ENCODE measurements at regions not wholly inside any gene's neighbourhood (a gene's known extent, or its start where the extent isn't known, plus 50 kb on each side); places are given as distances from the start of the nearest gene placed in this dataset.
"Not testable (repeated sequence)": the region's sequence is repeated elsewhere in the genome, so short reads cannot be mapped to it uniquely, and the experiment has no call there.

DNA sequence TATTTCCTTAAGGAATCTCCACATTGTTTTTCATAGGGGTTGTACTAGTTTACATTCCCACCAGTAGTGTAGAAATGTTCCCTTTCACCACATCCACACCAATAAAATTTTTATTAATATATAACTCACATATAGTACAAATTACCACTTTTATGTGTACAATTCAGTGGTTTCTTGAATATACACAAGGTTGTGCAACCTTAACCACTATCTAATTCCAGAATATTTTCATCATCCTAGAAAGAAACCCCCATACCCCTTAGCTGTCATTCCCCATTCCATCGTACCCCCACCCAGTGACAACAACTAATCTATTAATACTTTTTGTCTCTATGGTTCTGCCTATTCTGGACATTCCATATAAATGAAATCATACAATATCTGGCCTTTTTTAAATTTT is 108.3 kb upstream of the USP9X start:
- no peak overlapping the region for H3K4me3 Mint-ChIP-seq
- no peak overlapping the region for H3K27ac Mint-ChIP-seq
- H3K4me1 Mint-ChIP-seq = no peaks in the 10 kb centered on the region
- H3K27me3 Mint-ChIP-seq = peaks cover 2% of the 10 kb centered on the region
- H3K36me3 Mint-ChIP-seq (ENCODE audit: low read depth) = no peaks in the 10 kb centered on the region
- ChIA-PET POLR2A (no interaction called here), CTCF (no interaction called here)
- DNase-seq = no peak
- intact Hi-C loops (cut with micrococcal nuclease) = no loop called here
- peaks cover 3% of the 10 kb centered on the region for H3K9me3 Mint-ChIP-seq
- TF ChIP-seq CTCF (IDR thresholded peaks at IDR 0.05) = no peak
- ATAC-seq (ENCODE audit: low read depth) = no peak

- Mint-ChIP-seq H3K4me1 (no peaks in the 10 kb centered on the region), H3K27me3 (no peaks in the 10 kb centered on the region), H3K4me3 (no peak overlapping the region), H3K27ac (no peak overlapping the region), H3K9me3 (peaks cover 5% of the 10 kb centered on the region), H3K36me3 (ENCODE audit: low read depth) (no peaks in the 10 kb centered on the region)
- DNase-seq (no peak), ATAC-seq (ENCODE audit: low read depth) (no peak)
- intact Hi-C loops (cut with micrococcal nuclease) = no loop called here
- no peak for TF ChIP-seq CTCF (IDR thresholded peaks at IDR 0.05)
- POLR2A ChIA-PET = no interaction called here
- CTCF ChIA-PET = no interaction called here
Observed at GRCh38 chrX:40984962-40985361, 100.3 kb upstream of the USP9X start.

- H3K4me1 Mint-ChIP-seq = no peaks in the 10 kb centered on the region
- TF ChIP-seq CTCF (IDR thresholded peaks at IDR 0.05) = no peak
- no peak for ATAC-seq (ENCODE audit: low read depth)
- no peak for DNase-seq
- intact Hi-C loops (cut with micrococcal nuclease) = no loop called here
- H3K27ac Mint-ChIP-seq = no peak overlapping the region
- CTCF ChIA-PET = no interaction called here
- POLR2A ChIA-PET = no interaction called here
- no peak overlapping the region for H3K4me3 Mint-ChIP-seq
- H3K27me3 Mint-ChIP-seq = no peaks in the 10 kb centered on the region
- no peaks in the 10 kb centered on the region for H3K36me3 Mint-ChIP-seq (ENCODE audit: low read depth)
- peaks cover 5% of the 10 kb centered on the region for H3K9me3 Mint-ChIP-seq
Observed at GRCh38 chrX:40987413-40987812, 97.8 kb upstream of the USP9X start.

DNA sequence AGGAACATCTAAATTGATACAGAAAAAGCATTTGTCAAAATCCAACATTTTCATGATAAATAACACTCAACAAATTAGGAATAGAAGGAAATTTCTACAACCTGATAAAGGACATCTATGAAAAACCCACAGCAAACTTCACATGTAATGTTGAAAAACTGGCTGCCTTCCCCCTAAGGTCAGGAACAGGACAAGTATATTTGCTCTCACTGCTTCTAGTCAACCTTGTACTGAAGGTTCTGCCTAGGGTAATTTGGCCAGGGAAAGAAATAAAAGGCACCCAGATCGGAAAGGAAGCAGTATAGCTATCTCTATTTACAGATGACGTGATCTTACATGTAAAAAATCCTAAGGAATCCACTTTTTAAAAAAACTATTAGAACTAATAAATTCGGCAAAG is 97.1 kb upstream of the USP9X start:
- TF ChIP-seq CTCF (IDR thresholded peaks at IDR 0.05) = no peak
- ChIA-PET POLR2A (no interaction called here), CTCF (no interaction called here)
- intact Hi-C loops (cut with micrococcal nuclease) = no loop called here
- DNase-seq = no peak
- Mint-ChIP-seq H3K27me3 (no peaks in the 10 kb centered on the region), H3K36me3 (ENCODE audit: low read depth) (no peaks in the 10 kb centered on the region), H3K4me3 (no peak overlapping the region), H3K4me1 (no peaks in the 10 kb centered on the region), H3K9me3 (peaks cover 5% of the 10 kb centered on the region), H3K27ac (no peak overlapping the region)
- ATAC-seq (ENCODE audit: low read depth) = no peak

DNA sequence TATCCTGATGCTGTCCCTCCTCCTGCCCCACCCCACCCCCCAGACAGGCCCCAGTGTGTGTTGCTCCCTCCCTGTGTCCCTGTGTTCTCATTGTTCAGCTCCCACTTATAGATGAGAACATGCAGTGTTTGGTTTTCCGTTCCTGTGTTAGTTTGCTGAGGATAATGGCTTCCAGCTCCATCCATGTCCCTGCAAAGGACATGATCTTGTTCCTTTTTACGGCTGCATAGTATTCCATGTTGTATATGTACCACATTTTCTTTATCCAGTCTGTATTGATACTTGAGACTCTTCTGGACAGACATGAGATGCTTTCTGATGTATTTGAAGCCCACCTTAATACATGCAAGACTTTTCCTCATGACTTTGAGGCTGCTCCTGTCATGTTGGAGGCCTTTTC is 91.8 kb upstream of the USP9X start:
- H3K4me1 Mint-ChIP-seq; H3K9me3 Mint-ChIP-seq; CTCF ChIA-PET; H3K36me3 Mint-ChIP-seq (ENCODE audit: low read depth); intact Hi-C loops (cut with micrococcal nuclease); H3K4me3 Mint-ChIP-seq; H3K27me3 Mint-ChIP-seq; ATAC-seq (ENCODE audit: low read depth); POLR2A ChIA-PET; H3K27ac Mint-ChIP-seq; DNase-seq: not testable (repeated sequence)

DNA sequence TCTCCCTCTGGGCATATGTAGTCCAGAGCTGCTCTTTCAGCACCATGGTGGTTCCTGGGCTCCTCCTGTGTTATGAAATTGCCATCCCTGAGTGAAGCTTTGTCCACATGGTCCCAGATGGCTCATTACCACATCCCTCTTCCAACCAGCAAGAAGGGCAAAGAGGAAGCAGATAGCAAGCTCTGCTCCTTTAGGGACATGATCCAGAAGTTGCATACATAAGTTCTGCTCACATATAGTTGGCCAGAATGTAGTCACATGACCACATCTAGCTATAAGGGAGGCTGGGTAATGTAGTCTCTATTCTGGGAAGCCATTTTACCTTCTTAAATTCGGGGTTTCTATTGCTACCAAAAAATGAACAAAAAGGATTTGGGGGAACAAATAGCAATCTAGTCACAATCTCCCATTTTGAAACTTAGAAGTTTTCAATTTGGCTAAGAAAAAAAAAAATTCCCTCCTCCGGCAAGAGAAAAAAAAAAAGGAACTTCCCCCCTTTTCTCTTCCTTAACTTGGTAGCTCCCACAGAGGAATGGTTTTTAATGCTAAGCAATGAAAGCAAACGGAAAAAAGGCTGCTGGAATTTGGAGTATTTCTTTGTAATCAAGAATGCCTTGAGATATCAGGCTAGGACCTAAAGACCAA is 88.2 kb upstream of the USP9X start:
- intact Hi-C loops (cut with micrococcal nuclease) = no loop called here
- DNase-seq = no peak
- no peak overlapping the region for H3K4me3 Mint-ChIP-seq
- no peaks in the 10 kb centered on the region for H3K9me3 Mint-ChIP-seq
- peak; percentile 37 for ATAC-seq (ENCODE audit: low read depth)
- no peak overlapping the region for H3K27ac Mint-ChIP-seq
- POLR2A ChIA-PET = no interaction called here
- no peaks in the 10 kb centered on the region for H3K4me1 Mint-ChIP-seq
- no peaks in the 10 kb centered on the region for H3K36me3 Mint-ChIP-seq (ENCODE audit: low read depth)
- CTCF ChIA-PET = no interaction called here
- peaks cover 2% of the 10 kb centered on the region for H3K27me3 Mint-ChIP-seq
- no peak for TF ChIP-seq CTCF (IDR thresholded peaks at IDR 0.05)

Data from activated B cell treated with CpG ODN at 0.5 μM for 24 hours (primary cell).